Heart right ventricle (tissue), 16 donors: ENCODE measurements at regions not wholly inside any gene's neighbourhood (a gene's known extent, or its start where the extent isn't known, plus 50 kb on each side); places are given as distances from the start of the nearest gene placed in this dataset.

Source experiments
- ATAC-seq, 8 donors: fragments of 200-7000 bp; cut with Tn5 transposase; one replicate each; pipeline ENCODE4 v1.9.1; 2020; ENCODE audit warnings: mild to moderate bottlenecking in 8 of 8, moderate library complexity in 8 of 8, moderate number of reproducible peaks in 1 of 8
- DNase-seq, 2 donors: peaks; one replicate each; pipeline ENCODE4 v3.0.0-alpha.2; 2020
- H3K27ac ChIP-seq, 10 donors: fragments of 200-600 bp; sonication (generic) in 2 of 10; one replicate each; pipeline versions ENCODE4 v1.5.0 to v1.8.0; 2020 to 2022; ENCODE audit warnings: mild to moderate bottlenecking in 3 of 10
- H3K27me3 ChIP-seq, 7 donors: fragments of 200-600 bp; one replicate each; pipeline ENCODE4 v1.8.0; 2021 to 2022; ENCODE audit warnings: mild to moderate bottlenecking in 2 of 7
- H3K36me3 ChIP-seq, 9 donors: fragments of 200-600 bp; sonication (generic) in 1 of 9; one replicate each; pipeline versions ENCODE4 v1.5.0 to v1.8.0; 2020 to 2022; ENCODE audit warnings: mild to moderate bottlenecking in 2 of 9
- H3K4me1 ChIP-seq, 9 donors: fragments of 200-600 bp; sonication (generic) in 1 of 9; one replicate each; pipeline versions ENCODE4 v1.5.0 to v1.8.0; 2020 to 2022; ENCODE audit warnings: mild to moderate bottlenecking in 4 of 9
- H3K4me3 ChIP-seq, 10 donors: fragments of 200-600 bp; sonication (generic) in 2 of 10; one replicate each; pipeline versions ENCODE4 v1.5.0 to v1.8.0; 2020 to 2022; ENCODE audit warnings: mild to moderate bottlenecking in 7 of 10, moderate library complexity in 2 of 10
- H3K9me3 ChIP-seq, 11 donors: fragments of 200-600 bp in 10 of 11; sonication (generic) in 2 of 11; one replicate each; pipeline versions ENCODE4 v1.5.0 to v1.8.0; 2013 to 2022; ENCODE audit warnings: mild to moderate bottlenecking in 2 of 11, control low read depth in 1 of 11, moderate library complexity in 1 of 11
- WGBS, 2 donors: extraction: QIAGEN DNeasy Blood & Tissue Kit; methylation state at CpG; one replicate each; pipeline ENCODE4 v1.1.7; 2013; ENCODE audit warnings: inconsistent platforms in 1 of 2; 5-methylcytosine and 5-hydroxymethylcytosine counted together
- intact Hi-C, 10 donors: fragments of 100-400 bp; cut with DNase I; formaldehyde crosslinking; loops; one replicate each; pipeline versions ENCODE4 v1.11.1 to v1.14.2; 2022
- TF ChIP-seq, protein P1 (sequence below), 9 donors: fragments of 200-600 bp; sonication (generic) in 2 of 9; IDR thresholded peaks; one replicate each; pipeline versions ENCODE4 v1.5.0 to v1.8.0; 2021 to 2022; ENCODE audit warnings: antibody characterized with exemption in 9 of 9, mild to moderate bottlenecking in 5 of 9, moderate library complexity in 1 of 9
- donor health status: Arrhythmogenic right ventricular cardiomyopathy.
- donor health status: ischemic (EF 13 %, LVEDD 7.1; RV severe dilation, severe dysfunction).
- donor health status: healthy with polysubstance abuse.
- donor health status: DM: no; HTN: yes; CAD: no.
- donor health status: DM: no; HTN: no; CAD: no.
- donor health status: ischemic (EF 25% LVEDD 6.9; RV normal size, moderate dysfunction).
- donor health status: ischemic (EF 25% LVEDD 5.7; RV mildly dilated, moderate dysfunction).
- donor health status: healthy.
- donor health status: DM: yes; HTN: yes; CAD: no.
- donor health status: Ischemic cardiomyopathy.
- donor health status: ischemic (EF 35%, LVEDD 5.7; RV mildly dilated, moderate dysfunction).
- donor health status: nonischemic (EF 11% LVEDD 7.7; RV severe dilation, severe dysfunction).
- donor health status: DM: yes; HTN: yes; CAD: no.
- donor health status: PGD.
- donor health status: ischemic (EF 29% LVEDD 5.4; RV normal size, mild dysfunction).
- donor health status: nonischemic (EF 23%, LVEDD 6.1; RV moderate dilation, normal function).

DNA sequence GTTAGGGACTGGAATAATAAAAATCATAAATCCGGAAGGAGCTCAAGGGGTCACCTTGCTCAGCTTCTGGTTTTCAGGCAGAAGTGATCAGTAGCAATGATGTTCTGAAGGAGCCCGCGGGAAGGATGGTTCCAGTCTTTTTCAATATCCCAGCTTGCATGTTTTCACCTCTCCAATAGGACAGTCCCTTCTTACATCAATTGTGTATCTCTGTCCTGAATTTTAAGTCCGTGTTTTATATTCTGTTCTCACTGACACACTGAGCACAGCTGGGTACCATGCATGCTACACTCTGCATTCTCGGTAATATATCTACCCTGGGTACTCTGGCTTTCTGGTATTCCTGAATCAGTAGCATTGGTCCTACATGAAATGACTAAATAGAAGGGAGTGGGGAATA is 55.2 kb upstream of the SLC35B4 start:
- TF ChIP-seq, protein P1, sequence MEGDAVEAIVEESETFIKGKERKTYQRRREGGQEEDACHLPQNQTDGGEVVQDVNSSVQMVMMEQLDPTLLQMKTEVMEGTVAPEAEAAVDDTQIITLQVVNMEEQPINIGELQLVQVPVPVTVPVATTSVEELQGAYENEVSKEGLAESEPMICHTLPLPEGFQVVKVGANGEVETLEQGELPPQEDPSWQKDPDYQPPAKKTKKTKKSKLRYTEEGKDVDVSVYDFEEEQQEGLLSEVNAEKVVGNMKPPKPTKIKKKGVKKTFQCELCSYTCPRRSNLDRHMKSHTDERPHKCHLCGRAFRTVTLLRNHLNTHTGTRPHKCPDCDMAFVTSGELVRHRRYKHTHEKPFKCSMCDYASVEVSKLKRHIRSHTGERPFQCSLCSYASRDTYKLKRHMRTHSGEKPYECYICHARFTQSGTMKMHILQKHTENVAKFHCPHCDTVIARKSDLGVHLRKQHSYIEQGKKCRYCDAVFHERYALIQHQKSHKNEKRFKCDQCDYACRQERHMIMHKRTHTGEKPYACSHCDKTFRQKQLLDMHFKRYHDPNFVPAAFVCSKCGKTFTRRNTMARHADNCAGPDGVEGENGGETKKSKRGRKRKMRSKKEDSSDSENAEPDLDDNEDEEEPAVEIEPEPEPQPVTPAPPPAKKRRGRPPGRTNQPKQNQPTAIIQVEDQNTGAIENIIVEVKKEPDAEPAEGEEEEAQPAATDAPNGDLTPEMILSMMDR (IDR thresholded peaks at IDR 0.05) = no peak
- 88 to 96% methylated on average over 5 of the region's 5 CpGs for WGBS, 2 donors
- H3K36me3 ChIP-seq = no peaks in the 10 kb centered on the region

DNA sequence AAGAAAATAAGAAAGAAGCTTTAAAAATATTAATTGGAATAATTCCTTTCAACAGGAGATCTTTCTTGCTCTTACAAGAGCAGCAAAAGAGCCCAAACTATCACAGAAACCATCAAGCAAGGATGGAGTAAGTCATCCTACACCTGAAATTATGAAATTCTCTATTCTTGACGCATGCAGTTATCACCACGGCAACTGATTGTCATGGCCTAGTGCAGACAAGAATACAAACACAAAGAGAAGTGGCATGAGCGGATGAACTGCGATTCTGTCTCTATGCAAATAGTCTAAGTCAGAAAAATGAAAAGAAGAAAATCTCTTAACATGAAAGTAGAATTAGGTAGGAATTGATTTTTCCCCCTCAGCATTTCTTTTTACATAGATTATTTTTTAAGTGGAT is 54.8 kb upstream of the SLC35B4 start:
- Histone ChIP-seq H3K9me3 (no peaks in the 10 kb centered on the region), H3K4me1 (peaks cover 0 to 7% (median 0%) of the 10 kb centered on the region in 9 donors), H3K27me3 (peaks cover 0 to 29% (median 6%) of the 10 kb centered on the region in 7 donors), H3K36me3 (no peaks in the 10 kb centered on the region), H3K27ac (no peak overlapping the region), H3K4me3 (no peak overlapping the region)
- intact Hi-C loops = no loop called here
- 94 to 97% methylated on average over 4 of the region's 4 CpGs for WGBS, 2 donors
- DNase-seq (no peak), ATAC-seq (no peak)
- TF ChIP-seq, protein P1 (IDR thresholded peaks at IDR 0.05) = no peak

More for the DNA sequence above, 55.2 kb upstream of the SLC35B4 start:
- ATAC-seq = no peak
- Histone ChIP-seq H3K4me3 (no peak overlapping the region), H3K9me3 (no peaks in the 10 kb centered on the region), H3K27ac (no peak overlapping the region), H3K27me3 (peaks cover 0 to 29% (median 6%) of the 10 kb centered on the region in 7 donors), H3K4me1 (peaks cover 0 to 7% (median 0%) of the 10 kb centered on the region in 9 donors)
- no peak for DNase-seq
- intact Hi-C loops = no loop called here

DNA sequence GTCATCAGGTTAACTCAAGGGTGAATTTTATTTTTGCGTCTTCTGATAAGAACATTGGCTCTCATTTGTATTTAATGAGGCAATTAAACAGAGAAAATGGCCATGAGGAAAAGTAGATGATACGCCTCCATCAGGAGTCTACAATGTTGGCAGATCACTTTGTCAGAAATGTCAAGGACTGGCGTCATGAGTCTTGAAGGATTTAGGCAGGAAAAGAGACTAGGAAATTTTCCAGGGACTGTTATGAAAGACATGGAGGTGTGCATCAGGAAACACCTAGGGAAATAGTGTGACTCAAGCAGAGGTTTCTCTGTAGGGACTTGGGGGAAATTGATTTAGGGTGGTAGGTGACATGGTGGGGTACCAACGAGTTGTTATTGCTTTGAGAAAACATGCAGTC is 53.4 kb upstream of the SLC35B4 start:
- Histone ChIP-seq H3K36me3 (no peaks in the 10 kb centered on the region), H3K4me3 (no peak overlapping the region), H3K27me3 (peaks cover 0 to 28% (median 0%) of the 10 kb centered on the region in 7 donors), H3K27ac (no peak overlapping the region), H3K9me3 (no peaks in the 10 kb centered on the region), H3K4me1 (peaks cover 0 to 7% (median 0%) of the 10 kb centered on the region in 9 donors)
- WGBS, 2 donors = 77 to 83% methylated on average over 4 of the region's 4 CpGs
- ATAC-seq (no peak), DNase-seq (no peak)
- intact Hi-C loops = no loop called here
- TF ChIP-seq, protein P1 (IDR thresholded peaks at IDR 0.05) = no peak

DNA sequence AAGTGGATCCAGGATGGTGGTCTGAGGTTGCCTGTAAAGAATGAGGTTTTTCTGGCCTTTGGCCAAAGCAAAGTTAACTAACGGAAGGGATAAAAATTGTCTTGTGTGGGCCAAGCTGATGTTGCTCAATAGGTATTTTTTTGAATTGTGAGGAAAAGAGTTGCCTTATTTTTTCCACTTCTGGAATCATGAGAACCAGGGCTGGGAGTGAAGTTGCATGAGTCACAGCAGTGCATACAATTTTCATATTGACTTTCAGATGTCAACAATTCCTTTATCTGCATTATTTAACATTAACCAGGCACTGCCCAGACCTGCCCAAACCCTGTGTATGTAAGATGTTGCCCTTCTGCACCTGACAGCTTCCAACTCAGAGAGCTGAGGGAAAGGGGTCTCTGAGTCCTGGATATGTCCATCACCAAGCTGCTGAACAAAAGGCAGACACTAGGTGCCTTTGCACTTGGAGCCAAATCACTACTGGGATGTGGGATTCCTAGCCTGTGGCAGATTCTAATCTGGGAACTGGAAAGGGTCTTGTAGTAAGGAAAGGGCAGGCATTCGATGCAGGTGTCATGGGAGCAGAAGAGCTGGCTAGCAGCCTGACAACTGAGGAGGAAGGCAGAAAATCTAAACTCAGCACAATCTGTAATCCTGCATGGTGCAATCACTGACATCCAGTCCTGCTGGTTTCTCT is 52.3 kb upstream of the SLC35B4 start:
- Histone ChIP-seq H3K27ac (no peak overlapping the region), H3K9me3 (no peaks in the 10 kb centered on the region), H3K4me1 (peaks cover 0 to 7% (median 0%) of the 10 kb centered on the region in 9 donors), H3K4me3 (no peak overlapping the region), H3K36me3 (no peaks in the 10 kb centered on the region), H3K27me3 (peaks cover 0 to 25% (median 0%) of the 10 kb centered on the region in 7 donors)
- TF ChIP-seq, protein P1 (IDR thresholded peaks at IDR 0.05) = no peak
- WGBS, 2 donors = 6 to 14% methylated on average over 2 of the region's 2 CpGs
- intact Hi-C loops = no loop called here
- ATAC-seq (peak in 2 of 8 donors; percentile 31 to 55), DNase-seq (no peak)
